ENCODE measurements at regions not wholly inside any gene's neighbourhood (a gene's known extent, or its start where the extent isn't known, plus 50 kb on each side); places are given as distances from the start of the nearest gene placed in this dataset.

GRCh38 chr6:111987295-111987694 lies 66.6 kb upstream of the CCN6 start:
- DNase-seq (ENCODE audit: low read depth) = peak; percentile 58

GRCh38 chr6:111988926-111989325 lies 65.0 kb upstream of the CCN6 start:
- DNase-seq (ENCODE audit: low read depth) = no peak

- DNase-seq (ENCODE audit: low read depth) = no peak
Measured at GRCh38 chr6:111989743-111990142, 64.2 kb upstream of the CCN6 start.

GRCh38 chr6:111990214-111990613 lies 63.7 kb upstream of the CCN6 start:
- DNase-seq (ENCODE audit: low read depth) = no peak

- peak; percentile 74 for DNase-seq (ENCODE audit: low read depth)
Measured at GRCh38 chr6:111992851-111993250, 61.1 kb upstream of the CCN6 start.

- no peak for DNase-seq (ENCODE audit: low read depth)
Measured at GRCh38 chr6:111993342-111993741, 60.6 kb upstream of the CCN6 start.

- DNase-seq (ENCODE audit: low read depth) = no peak
Measured at GRCh38 chr6:111994791-111995190, 59.1 kb upstream of the CCN6 start.

- DNase-seq (ENCODE audit: low read depth) = peak; percentile 63
Measured at GRCh38 chr6:111995404-111995803, 58.5 kb upstream of the CCN6 start.

- DNase-seq (ENCODE audit: low read depth) = no peak
Measured at GRCh38 chr6:111996144-111996865, 57.6 kb upstream of the CCN6 start.

GRCh38 chr6:111997078-111997852 lies 56.6 kb upstream of the CCN6 start:
- peak; percentile 83 for DNase-seq (ENCODE audit: low read depth)

GRCh38 chr6:111997853-111998208 lies 56.1 kb upstream of the CCN6 start:
- no peak for DNase-seq (ENCODE audit: low read depth)

GRCh38 chr6:112002307-112002706 lies 51.6 kb upstream of the CCN6 start:
- no peak for DNase-seq (ENCODE audit: low read depth)
